WTC11 (cell line): ENCODE measurements at regions not wholly inside any gene's neighbourhood (a gene's known extent, or its start where the extent isn't known, plus 50 kb on each side); places are given as distances from the start of the nearest gene placed in this dataset.

ENCODE experiments used
- CREB1 ChIP-seq: sonication (generic); formaldehyde crosslinking; IDR thresholded peaks from 2 replicates; pipeline ENCODE4 v1.8.0; 2023; ENCODE audit warnings: mild to moderate bottlenecking, missing genetic modification reagents
- CREM ChIP-seq: sonication (generic); formaldehyde crosslinking; IDR thresholded peaks from 2 replicates; pipeline ENCODE4 v1.8.1; 2022; ENCODE audit warnings: mild to moderate bottlenecking, missing genetic modification reagents, moderate library complexity
- NFYB ChIP-seq: sonication (generic); formaldehyde crosslinking; conservative IDR thresholded peaks from 2 replicates; pipeline ENCODE4 v1.8.0; 2022; ENCODE audit warnings: low read depth, missing genetic modification reagents
- SP1 ChIP-seq: sonication (generic); formaldehyde crosslinking; conservative IDR thresholded peaks from 2 replicates; pipeline ENCODE4 v1.8.1; 2022; ENCODE audit warnings: missing genetic modification reagents
- TF ChIP-seq, protein P1 (sequence below): fragments of 200-600 bp; IDR thresholded peaks from 2 replicates; pipeline ENCODE4 v1.8.0; 2022; ENCODE audit warnings: antibody characterized with exemption
- TF ChIP-seq, protein P2 (sequence below): sonication (generic); formaldehyde crosslinking; IDR thresholded peaks from 2 replicates; pipeline ENCODE4 v1.8.1; 2023; ENCODE audit warnings: mild to moderate bottlenecking, moderate library complexity, missing genetic modification reagents
- TF ChIP-seq, protein P3 (sequence below): sonication (generic); formaldehyde crosslinking; IDR thresholded peaks from 2 replicates; pipeline ENCODE4 v1.8.1; 2023; ENCODE audit warnings: mild to moderate bottlenecking, missing genetic modification reagents

DNA sequence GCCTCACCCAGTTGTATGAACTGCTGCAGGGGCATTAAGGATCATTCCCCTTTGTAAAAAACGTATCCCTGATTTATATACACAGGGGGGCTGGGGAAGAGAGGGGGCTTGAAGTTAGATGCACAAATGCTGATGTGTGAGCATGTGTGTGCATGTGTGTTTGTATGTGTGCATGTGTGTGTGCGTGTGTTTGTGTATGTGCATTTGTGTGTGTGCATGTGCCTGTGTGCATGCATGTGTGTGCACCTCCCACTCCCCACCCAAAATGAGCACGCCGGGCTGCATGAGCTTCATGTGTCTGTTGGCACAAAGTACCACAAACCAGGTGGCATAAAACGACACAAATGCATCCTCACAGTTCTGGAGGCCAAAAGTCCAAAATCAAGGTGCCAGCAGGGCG, 1315.2 kb downstream of the TBC1D22A start:
- TF ChIP-seq, protein P1, sequence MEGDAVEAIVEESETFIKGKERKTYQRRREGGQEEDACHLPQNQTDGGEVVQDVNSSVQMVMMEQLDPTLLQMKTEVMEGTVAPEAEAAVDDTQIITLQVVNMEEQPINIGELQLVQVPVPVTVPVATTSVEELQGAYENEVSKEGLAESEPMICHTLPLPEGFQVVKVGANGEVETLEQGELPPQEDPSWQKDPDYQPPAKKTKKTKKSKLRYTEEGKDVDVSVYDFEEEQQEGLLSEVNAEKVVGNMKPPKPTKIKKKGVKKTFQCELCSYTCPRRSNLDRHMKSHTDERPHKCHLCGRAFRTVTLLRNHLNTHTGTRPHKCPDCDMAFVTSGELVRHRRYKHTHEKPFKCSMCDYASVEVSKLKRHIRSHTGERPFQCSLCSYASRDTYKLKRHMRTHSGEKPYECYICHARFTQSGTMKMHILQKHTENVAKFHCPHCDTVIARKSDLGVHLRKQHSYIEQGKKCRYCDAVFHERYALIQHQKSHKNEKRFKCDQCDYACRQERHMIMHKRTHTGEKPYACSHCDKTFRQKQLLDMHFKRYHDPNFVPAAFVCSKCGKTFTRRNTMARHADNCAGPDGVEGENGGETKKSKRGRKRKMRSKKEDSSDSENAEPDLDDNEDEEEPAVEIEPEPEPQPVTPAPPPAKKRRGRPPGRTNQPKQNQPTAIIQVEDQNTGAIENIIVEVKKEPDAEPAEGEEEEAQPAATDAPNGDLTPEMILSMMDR: no peak
- TF ChIP-seq, protein P2, sequence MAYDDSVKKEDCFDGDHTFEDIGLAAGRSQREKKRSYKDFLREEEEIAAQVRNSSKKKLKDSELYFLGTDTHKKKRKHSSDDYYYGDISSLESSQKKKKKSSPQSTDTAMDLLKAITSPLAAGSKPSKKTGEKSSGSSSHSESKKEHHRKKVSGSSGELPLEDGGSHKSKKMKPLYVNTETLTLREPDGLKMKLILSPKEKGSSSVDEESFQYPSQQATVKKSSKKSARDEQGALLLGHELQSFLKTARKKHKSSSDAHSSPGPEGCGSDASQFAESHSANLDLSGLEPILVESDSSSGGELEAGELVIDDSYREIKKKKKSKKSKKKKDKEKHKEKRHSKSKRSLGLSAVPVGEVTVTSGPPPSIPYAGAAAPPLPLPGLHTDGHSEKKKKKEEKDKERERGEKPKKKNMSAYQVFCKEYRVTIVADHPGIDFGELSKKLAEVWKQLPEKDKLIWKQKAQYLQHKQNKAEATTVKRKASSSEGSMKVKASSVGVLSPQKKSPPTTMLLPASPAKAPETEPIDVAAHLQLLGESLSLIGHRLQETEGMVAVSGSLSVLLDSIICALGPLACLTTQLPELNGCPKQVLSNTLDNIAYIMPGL: no peak
- TF ChIP-seq CREB1 (no peak), SP1 (CRISPR knock-in tag) (no peak), NFYB (CRISPR knock-in tag) (no peak), CREM (CRISPR knock-in tag) (no peak)
- TF ChIP-seq, protein P3, sequence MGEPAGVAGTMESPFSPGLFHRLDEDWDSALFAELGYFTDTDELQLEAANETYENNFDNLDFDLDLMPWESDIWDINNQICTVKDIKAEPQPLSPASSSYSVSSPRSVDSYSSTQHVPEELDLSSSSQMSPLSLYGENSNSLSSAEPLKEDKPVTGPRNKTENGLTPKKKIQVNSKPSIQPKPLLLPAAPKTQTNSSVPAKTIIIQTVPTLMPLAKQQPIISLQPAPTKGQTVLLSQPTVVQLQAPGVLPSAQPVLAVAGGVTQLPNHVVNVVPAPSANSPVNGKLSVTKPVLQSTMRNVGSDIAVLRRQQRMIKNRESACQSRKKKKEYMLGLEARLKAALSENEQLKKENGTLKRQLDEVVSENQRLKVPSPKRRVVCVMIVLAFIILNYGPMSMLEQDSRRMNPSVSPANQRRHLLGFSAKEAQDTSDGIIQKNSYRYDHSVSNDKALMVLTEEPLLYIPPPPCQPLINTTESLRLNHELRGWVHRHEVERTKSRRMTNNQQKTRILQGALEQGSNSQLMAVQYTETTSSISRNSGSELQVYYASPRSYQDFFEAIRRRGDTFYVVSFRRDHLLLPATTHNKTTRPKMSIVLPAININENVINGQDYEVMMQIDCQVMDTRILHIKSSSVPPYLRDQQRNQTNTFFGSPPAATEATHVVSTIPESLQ (CRISPR knock-in tag): no peak
